K562 (cell line): ENCODE measurements at regions not wholly inside any gene's neighbourhood (a gene's known extent, or its start where the extent isn't known, plus 50 kb on each side); places are given as distances from the start of the nearest gene placed in this dataset.

Experiments
- ERF ChIP-seq: fragments of 450-650 bp; formaldehyde crosslinking; IDR thresholded peaks from 2 replicates; pipeline ENCODE4 v1.4.0; 2020; ENCODE audit warnings: mild to moderate bottlenecking, mixed read lengths
- L3MBTL2 ChIP-seq: fragments of 450-650 bp; IDR thresholded peaks from 2 replicates; pipeline ENCODE4 v1.6.1; 2016; ENCODE audit warnings: mild to moderate bottlenecking, moderate library complexity
- POLR2B ChIP-seq: fragments of 450-650 bp; IDR thresholded peaks from 2 replicates; pipeline ENCODE4 v1.6.1; 2018; ENCODE audit warnings: low read depth; ENCODE audit not compliant: partially characterized antibody
- RAD51 ChIP-seq: fragments of 450-650 bp; IDR thresholded peaks from 2 replicates; pipeline ENCODE4 v1.7.1; 2016; ENCODE audit warnings: low read depth, mild to moderate bottlenecking, borderline replicate concordance
- RBFOX2 ChIP-seq: fragments of 200-400 bp; formaldehyde crosslinking; IDR thresholded peaks from 2 replicates; pipeline ENCODE4 v1.6.1; 2017; ENCODE audit warnings: low read depth, mild to moderate bottlenecking, low read length, moderate library complexity
- SIN3A ChIP-seq, 2 experiments: fragments of 150-350 bp in 1 of 2; IDR thresholded peaks; 2 replicates each; pipeline ENCODE4 v1.6.1; 2011 to 2016; ENCODE audit warnings: borderline replicate concordance in 2 of 2, low read depth in 2 of 2, low read length in 2 of 2, mild to moderate bottlenecking in 2 of 2, moderate library complexity in 2 of 2; ENCODE audit not compliant: control insufficient read depth in 1 of 2
- SMARCA4 ChIP-seq: fragments of 450-650 bp; IDR thresholded peaks from 2 replicates; pipeline ENCODE4 v1.6.1; 2016
- TEAD1 ChIP-seq, 2 experiments: fragments of 450-650 bp in 1 of 2; sonication (generic) in 1 of 2; formaldehyde crosslinking; IDR thresholded peaks; 2 replicates each; pipeline versions ENCODE4 v1.4.0 to v1.8.0; 2020 to 2022; ENCODE audit warnings: mild to moderate bottlenecking in 2 of 2, missing genetic modification reagents in 1 of 2
- TOE1 ChIP-seq, 2 experiments: fragments of 450-650 bp in 1 of 2; sonication (generic) in 1 of 2; formaldehyde crosslinking in 1 of 2; IDR thresholded peaks; 2 replicates each; pipeline versions ENCODE4 v1.7.1 to v1.8.0; 2016 to 2022; ENCODE audit warnings: borderline replicate concordance in 2 of 2, mild to moderate bottlenecking in 2 of 2, antibody characterized with exemption in 1 of 2, inconsistent platforms in 1 of 2, low read depth in 1 of 2, missing genetic modification reagents in 1 of 2, moderate library complexity in 1 of 2
- XRCC4 ChIP-seq: IDR thresholded peaks from one replicate; pipeline ENCODE4 v1.6.1; 2011; ENCODE audit not compliant: insufficient read depth, insufficient read length; ENCODE audit errors: extremely low read depth
- ZBTB40 ChIP-seq, 2 experiments: fragments of 450-650 bp in 1 of 2; sonication (generic) in 1 of 2; formaldehyde crosslinking in 1 of 2; IDR thresholded peaks; 2 replicates each; pipeline versions ENCODE4 v1.7.1 to v1.9.0; 2016 to 2022; ENCODE audit warnings: inconsistent platforms in 1 of 2, mild to moderate bottlenecking in 1 of 2, missing genetic modification reagents in 1 of 2
- ZNF696 ChIP-seq: fragments of 250-450 bp; sonication (Bioruptor Pico); conservative IDR thresholded peaks from 2 replicates; pipeline ENCODE4 v1.4.0; 2020; ENCODE audit warnings: mild to moderate bottlenecking, moderate library complexity

DNA sequence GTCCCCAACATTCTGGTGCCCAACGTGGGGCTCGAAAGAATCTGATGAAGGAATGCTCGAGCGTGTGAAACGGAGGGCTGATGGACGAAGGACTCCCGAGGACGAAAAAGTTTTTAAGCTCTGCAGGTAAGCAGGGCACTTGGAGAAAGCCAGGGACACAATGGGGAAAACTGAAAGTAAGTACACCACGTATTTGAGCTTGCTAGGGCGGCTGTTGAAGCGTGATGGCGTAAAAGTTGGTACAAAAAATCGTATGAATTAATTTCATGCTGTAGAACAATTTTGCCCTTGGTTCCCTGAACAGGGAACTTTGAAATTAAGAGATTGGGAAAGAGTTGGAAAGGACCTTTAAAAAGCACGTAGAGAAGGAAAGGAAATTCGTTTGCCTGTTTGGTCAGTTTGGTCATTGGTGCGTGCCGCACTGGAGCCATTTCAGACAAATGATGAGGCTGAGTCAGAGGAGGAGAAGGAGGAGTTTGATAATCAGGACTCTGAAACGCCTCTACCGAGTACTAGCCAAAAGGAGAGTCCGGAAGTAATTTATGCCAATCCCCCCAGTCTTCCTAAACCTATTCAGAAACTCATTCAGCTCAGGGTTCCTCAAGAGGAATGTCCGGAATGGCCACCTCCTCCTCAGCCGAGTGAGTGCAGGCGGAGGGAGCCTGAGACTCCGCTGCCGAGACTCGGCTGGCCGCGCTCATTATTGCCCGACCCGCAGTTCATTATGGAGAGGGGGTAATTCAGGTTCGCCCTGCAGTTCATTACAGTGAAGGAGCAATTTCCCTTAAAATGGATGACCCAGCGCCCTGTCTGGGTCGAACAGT, 59.2 kb upstream of the PRSS16 start (continued):
- peak; percentile 66 for TF ChIP-seq ZBTB40 (IDR thresholded peaks at IDR 0.05)
- TF ChIP-seq ZBTB40 (CRISPR knock-in tag; IDR thresholded peaks at IDR 0.05) = no peak
- peak; percentile 71 for TF ChIP-seq RBFOX2
- peak; percentile 82 for TF ChIP-seq POLR2B
- TF ChIP-seq ERF (CRISPR knock-in tag) = no peak
- TF ChIP-seq SMARCA4 = peak; percentile 66; the same call in 1 of the 2 replicates
- peak; percentile 18; the same call in 1 of the 2 replicates for TF ChIP-seq TOE1 (IDR thresholded peaks at IDR 0.05; ENCODE audit: borderline replicate concordance)
- TF ChIP-seq TOE1 (CRISPR knock-in tag; IDR thresholded peaks at IDR 0.05; ENCODE audit: borderline replicate concordance, low read depth) = no peak
- TF ChIP-seq XRCC4 = no peak
- TF ChIP-seq TEAD1 (CRISPR knock-in tag; IDR thresholded peaks at IDR 0.05) = peak in 1 of 2 experiments; percentile 7; a peak in 2 of 4 replicates
- TF ChIP-seq L3MBTL2 = peak; percentile 62
- TF ChIP-seq RAD51 = 0 out of 2 replicates have a peak, but pooled peaks have one; percentile 17
- no peak for TF ChIP-seq ZNF696 (CRISPR knock-in tag)
- TF ChIP-seq SIN3A (IDR thresholded peaks at IDR 0.05; ENCODE audit: borderline replicate concordance in 2 of 2, control insufficient read depth in 1 of 2, low read depth in 2 of 2, low read length in 2 of 2) = peak in 1 of 2 experiments; percentile 24; a peak in 1 of 4 replicates
